H9 (cell line): ENCODE measurements at regions not wholly inside any gene's neighbourhood (a gene's known extent, or its start where the extent isn't known, plus 50 kb on each side); places are given as distances from the start of the nearest gene placed in this dataset.

Experiments
- DNase-seq: peaks from one replicate; pipeline ENCODE4 v3.0.0-alpha.2; 2017
- H2AFZ ChIP-seq: one replicate; pipeline ENCODE4 v1.6.1; 2013; ENCODE audit warnings: mild to moderate bottlenecking, low read length, control low read depth, moderate library complexity
- H2AK5ac ChIP-seq: 2 replicates; pipeline ENCODE4 v1.6.1; 2013; ENCODE audit warnings: low read length, control low read depth, mixed read lengths; ENCODE audit not compliant: insufficient read length
- H2BK120ac ChIP-seq: one replicate; pipeline ENCODE4 v1.6.1; 2013; ENCODE audit warnings: low read depth, mild to moderate bottlenecking, low read length, control low read depth, inconsistent platforms; ENCODE audit not compliant: poor library complexity, severe bottlenecking
- H2BK12ac ChIP-seq: 2 replicates; pipeline ENCODE4 v1.6.1; 2013; ENCODE audit warnings: low read length, control low read depth, mixed read lengths, low read depth; ENCODE audit not compliant: insufficient read length
- H2BK15ac ChIP-seq: 2 replicates; pipeline ENCODE4 v1.6.1; 2013; ENCODE audit warnings: low read depth, low read length, control low read depth
- H2BK20ac ChIP-seq: one replicate; pipeline ENCODE4 v1.6.1; 2013; ENCODE audit warnings: low read depth, mild to moderate bottlenecking, low read length, control low read depth, inconsistent platforms; ENCODE audit not compliant: poor library complexity, severe bottlenecking
- H2BK5ac ChIP-seq: 2 replicates; pipeline ENCODE4 v1.6.1; 2013; ENCODE audit warnings: low read length, control low read depth, mixed read lengths; ENCODE audit not compliant: insufficient read length
- H3K14ac ChIP-seq: 2 replicates; pipeline ENCODE4 v1.6.1; 2013; ENCODE audit warnings: low read length, control low read depth; ENCODE audit not compliant: insufficient read depth
- H3K18ac ChIP-seq: 2 replicates; pipeline ENCODE4 v1.6.1; 2013; ENCODE audit warnings: low read depth, mild to moderate bottlenecking, mixed read lengths, low read length, control low read depth; ENCODE audit not compliant: insufficient read length
- H3K23ac ChIP-seq: 2 replicates; pipeline ENCODE4 v1.6.1; 2013; ENCODE audit warnings: low read length, control low read depth, mixed read lengths, low read depth; ENCODE audit not compliant: insufficient read length
- H3K23me2 ChIP-seq: 2 replicates; pipeline ENCODE4 v1.6.1; 2013; ENCODE audit warnings: low read depth, mild to moderate bottlenecking, mixed read lengths, low read length, control low read depth; ENCODE audit not compliant: insufficient read length, poor library complexity, severe bottlenecking
- H3K27ac ChIP-seq: 2 replicates; pipeline ENCODE4 v1.5.1; 2013; ENCODE audit warnings: low read length, control low read depth, mixed read lengths, low read depth; ENCODE audit not compliant: insufficient read length
- H3K27me3 ChIP-seq: 2 replicates; pipeline ENCODE4 v1.6.1; 2013; ENCODE audit warnings: low read length, control low read depth, inconsistent platforms; ENCODE audit not compliant: insufficient read depth
- H3K4ac ChIP-seq: 2 replicates; pipeline ENCODE4 v1.6.1; 2013; ENCODE audit warnings: low read depth, mild to moderate bottlenecking, control low read depth, inconsistent platforms, low read length, moderate library complexity
- H3K4me1 ChIP-seq: 2 replicates; pipeline ENCODE4 v1.6.1; 2013; ENCODE audit warnings: low read length, control low read depth, inconsistent platforms; ENCODE audit not compliant: insufficient read depth
- H3K4me2 ChIP-seq: 2 replicates; pipeline ENCODE4 v1.6.1; 2013; ENCODE audit warnings: low read length, control low read depth, mixed read lengths; ENCODE audit not compliant: insufficient read length, insufficient read depth
- H3K56ac ChIP-seq: 2 replicates; pipeline ENCODE4 v1.6.1; 2013; ENCODE audit warnings: low read depth, mild to moderate bottlenecking, mixed read lengths, low read length, control low read depth; ENCODE audit not compliant: insufficient read length
- H3K79me1 ChIP-seq: 2 replicates; pipeline ENCODE4 v1.6.1; 2013; ENCODE audit warnings: low read depth, mild to moderate bottlenecking, moderate library complexity, low read length, control low read depth, inconsistent platforms; ENCODE audit not compliant: insufficient read depth, poor library complexity, severe bottlenecking
- H3K79me2 ChIP-seq: 2 replicates; pipeline ENCODE4 v1.6.1; 2013; ENCODE audit warnings: low read length, control low read depth, inconsistent platforms; ENCODE audit not compliant: insufficient read depth
- H3K9ac ChIP-seq: 2 replicates; pipeline ENCODE4 v1.6.1; 2013; ENCODE audit warnings: low read length, control low read depth, mixed read lengths; ENCODE audit not compliant: insufficient read length; ENCODE audit errors: extremely low read depth
- H3K9me3 ChIP-seq: one replicate; pipeline ENCODE4 v1.6.1; 2013; ENCODE audit warnings: low read depth, low read length, inconsistent platforms; ENCODE audit not compliant: control insufficient read depth
- H3T11ph ChIP-seq: one replicate; pipeline ENCODE4 v1.6.1; 2013; ENCODE audit warnings: mild to moderate bottlenecking, low read length, control low read depth, inconsistent platforms
- H4K20me1 ChIP-seq: one replicate; pipeline ENCODE4 v1.6.1; 2013; ENCODE audit not compliant: control insufficient read depth, insufficient read length, insufficient read depth
- H4K5ac ChIP-seq: 2 replicates; pipeline ENCODE4 v1.6.1; 2013; ENCODE audit warnings: low read depth, mild to moderate bottlenecking, mixed read lengths, low read length, control low read depth; ENCODE audit not compliant: insufficient read length
- H4K8ac ChIP-seq: replicated peaks from 2 replicates; pipeline ENCODE4 v1.6.1; 2013; ENCODE audit warnings: low read length, control low read depth, mixed read lengths, low read depth; ENCODE audit not compliant: insufficient read length
- H4K91ac ChIP-seq: 2 replicates; pipeline ENCODE4 v1.6.1; 2013; ENCODE audit warnings: low read depth, mild to moderate bottlenecking, moderate library complexity, mixed read lengths, low read length, control low read depth; ENCODE audit not compliant: insufficient read length
- H3K27ac Mint-ChIP-seq, 3 experiments: 2 replicates in 2 of 3; 3 replicates in 1 of 3; pipeline ENCODE4 v1.8.0; 2020 to 2021; ENCODE audit warnings: mixed read lengths in 3 of 3, mild to moderate bottlenecking in 1 of 3, moderate library complexity in 1 of 3
- H3K27me3 Mint-ChIP-seq: 2 replicates; pipeline ENCODE4 v1.8.0; 2021; ENCODE audit warnings: low read depth, mild to moderate bottlenecking, moderate library complexity, mixed read lengths
- H3K36me3 Mint-ChIP-seq, 3 experiments: 2 replicates in 2 of 3; 3 replicates in 1 of 3; pipeline ENCODE4 v1.8.0; 2020 to 2021; ENCODE audit warnings: low read depth in 3 of 3, mixed read lengths in 3 of 3; ENCODE audit not compliant: insufficient read depth in 1 of 3
- H3K4me1 Mint-ChIP-seq, 2 experiments: 2 replicates each; pipeline ENCODE4 v1.8.0; 2020; ENCODE audit warnings: mixed read lengths in 2 of 2
- H3K4me3 Mint-ChIP-seq, 2 experiments: 2 replicates in 1 of 2; 3 replicates in 1 of 2; pipeline ENCODE4 v1.8.0; 2020 to 2021; ENCODE audit warnings: mild to moderate bottlenecking in 2 of 2, mixed read lengths in 2 of 2, moderate library complexity in 1 of 2
- H3K9me3 Mint-ChIP-seq, 2 experiments: 2 replicates in 1 of 2; 3 replicates in 1 of 2; pipeline ENCODE4 v1.8.0; 2020; ENCODE audit warnings: mild to moderate bottlenecking in 2 of 2, mixed read lengths in 2 of 2, moderate library complexity in 1 of 2
- CTCF ChIP-seq: fragments of 200-600 bp; sonication (generic); conservative IDR thresholded peaks from 3 replicates; pipeline ENCODE4 v1.8.0; 2021; ENCODE audit warnings: antibody characterized with exemption, mild to moderate bottlenecking
- WGBS: extraction: QIAGEN DNeasy Blood & Tissue Kit; methylation state at CpG from one replicate; pipeline ENCODE4 v1.1.7; 2013; ENCODE audit warnings: missing lambda C conversion rate, low lambda C conversion rate, mixed read lengths; ENCODE audit not compliant: insufficient read length; ENCODE audit errors: extremely low coverage; 5-methylcytosine and 5-hydroxymethylcytosine counted together

- no peak overlapping the region for H2BK120ac ChIP-seq
- H2BK12ac ChIP-seq = no peak overlapping the region
- no peak overlapping the region for H3T11ph ChIP-seq
- peaks cover 0 to 2% of the 10 kb centered on the region in 2 experiments; a peak in 2 of 5 replicates for H3K9me3 Mint-ChIP-seq
- H2AFZ ChIP-seq = no peak overlapping the region
- no peaks in the 10 kb centered on the region for H3K23me2 ChIP-seq
- H2BK20ac ChIP-seq = no peak overlapping the region
- no peak overlapping the region for H3K27ac ChIP-seq
- peaks cover 16 to 20% of the 10 kb centered on the region in 2 experiments for H3K4me1 Mint-ChIP-seq
- no peak overlapping the region for H3K56ac ChIP-seq
- H2BK15ac ChIP-seq = no peak overlapping the region
- H3K79me2 ChIP-seq = no peaks in the 10 kb centered on the region
- H4K8ac ChIP-seq = no peak overlapping the region
- peaks cover 0 to 2% (median 0%) of the 10 kb centered on the region in 3 experiments; a peak in 1 of 7 replicates for H3K36me3 Mint-ChIP-seq
- no peak for TF ChIP-seq CTCF
- H3K4me1 ChIP-seq = no peaks in the 10 kb centered on the region
- no peak for DNase-seq
- no peaks in the 10 kb centered on the region for H3K27me3 Mint-ChIP-seq
- no peaks in the 10 kb centered on the region for H3K27me3 ChIP-seq
- H3K14ac ChIP-seq = no peak overlapping the region
- H3K9ac ChIP-seq = no peak overlapping the region
- WGBS = no CpG with 5 or more reads among the region's 2 CpGs
- no peak overlapping the region for H4K5ac ChIP-seq
- no peak overlapping the region for H3K4ac ChIP-seq
- H3K4me2 ChIP-seq = no peak overlapping the region
- no peaks in the 10 kb centered on the region for H3K79me1 ChIP-seq
- H3K4me3 Mint-ChIP-seq = no peak overlapping the region
- no peak overlapping the region for H3K18ac ChIP-seq
- H4K20me1 ChIP-seq = no peaks in the 10 kb centered on the region
- H3K27ac Mint-ChIP-seq = no peak overlapping the region
- H4K91ac ChIP-seq = no peak overlapping the region
- H2AK5ac ChIP-seq = no peak overlapping the region
- H3K23ac ChIP-seq = no peak overlapping the region
- H2BK5ac ChIP-seq = no peak overlapping the region
- no peaks in the 10 kb centered on the region for H3K9me3 ChIP-seq
Measured at GRCh38 chr3:125645616-125646015, 50.3 kb upstream of the OSBPL11 start.
